Subcutaneous abdominal adipose tissue (tissue), 5 donors: ENCODE measurements at regions not wholly inside any gene's neighbourhood (a gene's known extent, or its start where the extent isn't known, plus 50 kb on each side); places are given as distances from the start of the nearest gene placed in this dataset.

Source experiments
- H3K27ac ChIP-seq: one replicate; pipeline ENCODE4 v1.7.0; 2013; ENCODE audit warnings: low read depth, mild to moderate bottlenecking, inconsistent platforms, low read length, moderate library complexity
- H3K27me3 ChIP-seq, 5 donors: one replicate each; pipeline ENCODE4 v1.7.0; 2013; ENCODE audit warnings: low read length in 5 of 5, inconsistent platforms in 1 of 5; ENCODE audit not compliant: control insufficient read depth in 5 of 5, insufficient read depth in 4 of 5
- H3K36me3 ChIP-seq, 5 donors: one replicate each; pipeline ENCODE4 v1.7.0; 2013; ENCODE audit warnings: low read length in 5 of 5; ENCODE audit not compliant: control insufficient read depth in 5 of 5, insufficient read depth in 5 of 5
- H3K4me1 ChIP-seq, 5 donors: one replicate each; pipeline ENCODE4 v1.7.0; 2013; ENCODE audit warnings: low read length in 5 of 5, mild to moderate bottlenecking in 3 of 5, moderate library complexity in 1 of 5; ENCODE audit not compliant: control insufficient read depth in 5 of 5, insufficient read depth in 5 of 5
- H3K4me3 ChIP-seq, 5 donors: one replicate each; pipeline ENCODE4 v1.7.0; 2013; ENCODE audit warnings: low read length in 5 of 5, low read depth in 1 of 5
- H3K9ac ChIP-seq, 5 donors: one replicate each; pipeline ENCODE4 v1.7.0; 2013; ENCODE audit warnings: low read length in 5 of 5, mild to moderate bottlenecking in 4 of 5, moderate library complexity in 3 of 5
- H3K9me3 ChIP-seq, 5 donors: one replicate each; pipeline ENCODE4 v1.7.0; 2013; ENCODE audit warnings: low read length in 5 of 5; ENCODE audit not compliant: control insufficient read depth in 5 of 5
- donor health status: healthy.
- donor health status: healthy.
- donor health status: healthy.
- donor health status: healthy.
- donor health status: healthy.

DNA sequence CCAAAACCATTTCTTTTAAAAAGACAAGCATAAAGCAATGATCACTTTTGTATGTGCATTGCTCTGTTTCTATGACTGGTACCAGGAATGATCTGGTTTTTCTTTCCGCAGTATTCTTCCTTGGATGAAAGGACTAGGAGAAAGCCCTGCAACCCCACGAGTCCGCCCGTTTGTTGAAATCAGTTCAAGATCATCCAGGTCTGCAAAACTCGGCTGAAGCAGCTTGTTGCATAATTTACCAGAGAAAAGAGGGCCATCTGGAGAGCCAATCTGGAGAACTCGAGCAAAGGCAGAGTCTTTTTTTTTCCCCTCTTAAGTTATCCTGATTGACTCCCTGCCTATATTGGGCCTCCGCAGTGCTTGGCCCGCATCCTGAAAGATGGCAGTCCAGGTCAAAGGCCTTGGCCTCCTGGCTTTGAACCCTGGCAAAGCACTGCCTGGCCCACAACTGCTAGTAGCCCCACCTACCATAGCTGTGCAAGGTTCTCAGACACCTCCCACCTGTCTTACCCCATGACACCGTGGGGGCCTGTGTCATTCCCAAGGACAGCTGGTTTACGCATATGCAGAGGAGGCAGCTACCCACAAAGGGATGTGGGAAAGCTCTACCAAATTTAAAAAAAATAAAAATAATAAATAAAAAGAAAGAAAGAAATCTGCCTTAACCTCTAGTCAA, 572.2 kb downstream of the INHBA start:
- H3K4me3 ChIP-seq = no peak overlapping the region
- no peaks in the 10 kb centered on the region for H3K36me3 ChIP-seq
- no peaks in the 10 kb centered on the region for H3K27me3 ChIP-seq
- peaks cover 0 to 12% (median 10%) of the 10 kb centered on the region in 5 donors for H3K4me1 ChIP-seq
- H3K9ac ChIP-seq = no peak overlapping the region
- H3K9me3 ChIP-seq = no peaks in the 10 kb centered on the region
- no peak overlapping the region for H3K27ac ChIP-seq

DNA sequence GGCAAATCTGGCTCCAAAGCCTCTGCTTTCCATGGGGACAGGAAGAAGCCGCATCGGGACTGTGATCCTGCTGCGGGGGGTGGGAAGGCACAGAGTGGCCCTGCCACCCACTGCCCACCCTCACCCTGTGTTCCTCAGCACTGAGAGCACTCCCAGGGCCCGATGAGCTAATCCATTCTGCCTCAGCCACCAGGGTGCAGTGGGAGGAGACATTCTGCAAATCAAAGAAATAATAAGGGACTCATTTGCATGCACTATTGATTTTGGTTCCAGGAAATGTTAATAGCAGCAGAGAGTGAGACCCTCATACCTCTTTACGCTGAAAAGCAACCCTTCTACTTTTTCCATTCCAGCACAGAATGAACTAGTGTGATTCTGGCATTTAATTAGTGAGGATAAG, 572.8 kb downstream of the INHBA start:
- H3K4me1 ChIP-seq = peaks cover 0 to 12% (median 10%) of the 10 kb centered on the region in 5 donors
- H3K9me3 ChIP-seq = no peaks in the 10 kb centered on the region
- no peaks in the 10 kb centered on the region for H3K27me3 ChIP-seq
- no peak overlapping the region for H3K27ac ChIP-seq
- H3K4me3 ChIP-seq = no peak overlapping the region
- H3K36me3 ChIP-seq = no peaks in the 10 kb centered on the region
- H3K9ac ChIP-seq = no peak overlapping the region

DNA sequence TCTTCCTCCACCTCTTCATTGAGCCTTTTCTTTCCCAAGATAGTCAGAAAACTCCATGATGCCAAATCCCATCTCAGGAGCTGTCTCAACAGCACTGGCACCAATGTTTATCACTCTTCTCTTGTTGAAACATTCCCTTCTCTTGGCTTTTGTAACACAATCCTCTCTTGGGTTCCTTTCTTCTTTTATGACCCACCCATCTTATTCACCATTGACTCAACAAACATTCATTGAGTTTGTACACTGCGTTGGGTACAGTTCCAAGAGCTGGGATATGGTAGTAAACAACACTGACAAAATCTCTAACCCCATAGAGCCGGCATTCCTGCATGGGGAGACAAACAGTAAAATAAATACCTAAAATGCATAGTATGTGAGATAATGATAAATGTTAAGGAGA, 577.5 kb downstream of the INHBA start:
- H3K9ac ChIP-seq = no peak overlapping the region
- H3K27me3 ChIP-seq = no peaks in the 10 kb centered on the region
- no peaks in the 10 kb centered on the region for H3K9me3 ChIP-seq
- H3K36me3 ChIP-seq = no peaks in the 10 kb centered on the region
- no peak overlapping the region for H3K27ac ChIP-seq
- H3K4me3 ChIP-seq = no peak overlapping the region
- H3K4me1 ChIP-seq = peaks cover 0 to 6% (median 6%) of the 10 kb centered on the region in 5 donors

GRCh38 chr7:41122256-41122987, 580.5 kb downstream of the INHBA start:
- H3K27me3 ChIP-seq = no peaks in the 10 kb centered on the region

DNA sequence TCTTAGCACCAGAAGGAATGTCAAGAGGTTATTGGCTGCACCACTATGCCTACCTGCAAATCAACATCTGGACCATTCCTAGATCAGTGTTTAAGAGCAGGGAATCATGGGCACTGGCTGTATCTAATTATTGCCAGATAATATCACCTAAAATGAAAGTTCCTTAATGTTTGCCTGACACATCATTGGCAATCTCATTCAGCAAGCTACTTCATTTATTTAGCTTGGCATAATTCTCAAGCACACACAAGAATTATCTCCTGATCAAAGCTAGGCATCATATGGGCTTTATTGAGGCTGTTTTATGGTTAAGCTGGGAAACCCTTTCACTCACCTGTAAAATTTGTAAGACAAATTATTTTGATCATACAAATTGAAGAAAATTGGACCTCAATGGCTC, 581.7 kb downstream of the INHBA start:
- no peak overlapping the region for H3K27ac ChIP-seq
- no peaks in the 10 kb centered on the region for H3K27me3 ChIP-seq
- no peaks in the 10 kb centered on the region for H3K9me3 ChIP-seq
- no peaks in the 10 kb centered on the region for H3K36me3 ChIP-seq
- no peak overlapping the region for H3K9ac ChIP-seq
- H3K4me1 ChIP-seq = no peaks in the 10 kb centered on the region
- H3K4me3 ChIP-seq = no peak overlapping the region

More at GRCh38 chr7:41122256-41122987, 580.5 kb downstream of the INHBA start:
- H3K9me3 ChIP-seq = no peaks in the 10 kb centered on the region
- no peaks in the 10 kb centered on the region for H3K36me3 ChIP-seq
- no peak overlapping the region for H3K27ac ChIP-seq
- no peak overlapping the region for H3K4me3 ChIP-seq
- no peak overlapping the region for H3K9ac ChIP-seq
- H3K4me1 ChIP-seq = no peaks in the 10 kb centered on the region

GRCh38 chr7:41118486-41118885, 584.4 kb downstream of the INHBA start:
- Histone ChIP-seq H3K4me1 (no peaks in the 10 kb centered on the region), H3K27me3 (no peaks in the 10 kb centered on the region), H3K27ac (no peak overlapping the region), H3K4me3 (no peak overlapping the region), H3K9ac (no peak overlapping the region), H3K9me3 (no peaks in the 10 kb centered on the region), H3K36me3 (no peaks in the 10 kb centered on the region)

- Histone ChIP-seq H3K4me3 (no peak overlapping the region), H3K9me3 (no peaks in the 10 kb centered on the region), H3K36me3 (no peaks in the 10 kb centered on the region), H3K27ac (no peak overlapping the region), H3K27me3 (no peaks in the 10 kb centered on the region), H3K4me1 (no peaks in the 10 kb centered on the region), H3K9ac (no peak overlapping the region)
These were observed 585.5 kb downstream of the INHBA start for GRCh38 chr7:41117431-41117830.

GRCh38 chr7:41116817-41117216, 586.1 kb downstream of the INHBA start:
- H3K4me1 ChIP-seq = no peaks in the 10 kb centered on the region
- H3K27me3 ChIP-seq = no peaks in the 10 kb centered on the region
- H3K36me3 ChIP-seq = no peaks in the 10 kb centered on the region
- H3K9ac ChIP-seq = no peak overlapping the region
- no peak overlapping the region for H3K4me3 ChIP-seq
- H3K27ac ChIP-seq = no peak overlapping the region
- no peaks in the 10 kb centered on the region for H3K9me3 ChIP-seq

GRCh38 chr7:41116337-41116736, 586.6 kb downstream of the INHBA start:
- Histone ChIP-seq H3K9ac (no peak overlapping the region), H3K36me3 (no peaks in the 10 kb centered on the region), H3K27ac (no peak overlapping the region), H3K4me1 (no peaks in the 10 kb centered on the region), H3K4me3 (no peak overlapping the region), H3K27me3 (no peaks in the 10 kb centered on the region), H3K9me3 (no peaks in the 10 kb centered on the region)

DNA sequence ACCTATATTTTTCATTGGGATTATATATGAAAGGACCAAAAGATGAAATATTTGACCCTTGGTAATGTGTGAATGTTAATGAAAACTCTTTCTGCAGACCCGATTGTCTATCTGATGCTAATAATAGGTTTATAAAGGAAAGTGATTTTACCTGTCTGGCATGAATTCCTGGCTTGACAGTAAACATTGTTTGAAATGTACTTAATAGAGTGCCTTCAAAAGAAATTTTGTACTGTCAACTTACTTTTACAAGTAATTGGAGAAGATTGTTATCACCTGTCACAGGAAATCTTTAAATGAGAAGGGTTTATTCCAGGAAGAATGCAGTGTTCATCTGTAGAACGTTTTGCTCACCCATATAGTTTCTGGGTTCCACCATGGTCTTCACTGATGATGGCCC, 588.2 kb downstream of the INHBA start:
- no peaks in the 10 kb centered on the region for H3K9me3 ChIP-seq
- H3K4me1 ChIP-seq = no peaks in the 10 kb centered on the region
- H3K36me3 ChIP-seq = no peaks in the 10 kb centered on the region
- no peak overlapping the region for H3K9ac ChIP-seq
- no peaks in the 10 kb centered on the region for H3K27me3 ChIP-seq
- no peak overlapping the region for H3K4me3 ChIP-seq
- no peak overlapping the region for H3K27ac ChIP-seq
